Transverse colon (tissue), 4 donors: ENCODE measurements at regions not wholly inside any gene's neighbourhood (a gene's known extent, or its start where the extent isn't known, plus 50 kb on each side); places are given as distances from the start of the nearest gene placed in this dataset.

Source experiments
- DNase-seq: peaks from one replicate; pipeline ENCODE4 v3.0.0-alpha.2; 2019
- H3K27ac ChIP-seq, 4 donors: fragments of 200-600 bp; sonication (generic); 2 replicates each; pipeline ENCODE4 v1.5.1; 2016 to 2018; ENCODE audit warnings: inconsistent platforms in 4 of 4
- H3K27me3 ChIP-seq: fragments of 200-600 bp; sonication (generic); 2 replicates; pipeline ENCODE4 v1.5.1; 2017; ENCODE audit warnings: inconsistent platforms
- H3K36me3 ChIP-seq, 4 donors: fragments of 200-600 bp; sonication (generic); 2 replicates each; pipeline ENCODE4 v1.5.1; 2017 to 2019; ENCODE audit warnings: inconsistent platforms in 4 of 4
- H3K4me1 ChIP-seq, 4 donors: fragments of 200-600 bp; sonication (generic); 2 replicates each; pipeline ENCODE4 v1.5.1; 2017 to 2020; ENCODE audit warnings: inconsistent platforms in 4 of 4
- H3K4me3 ChIP-seq, 4 donors: fragments of 200-600 bp; sonication (generic); 1 replicate in 1 of 4; 2 replicates in 3 of 4; pipeline versions ENCODE4 v1.5.1 to v1.6.1; 2017 to 2019; ENCODE audit warnings: inconsistent platforms in 4 of 4
- H3K9me3 ChIP-seq, 2 donors: fragments of 200-600 bp; sonication (generic); 2 replicates each; pipeline ENCODE4 v1.5.1; 2017 to 2019; ENCODE audit warnings: inconsistent platforms in 2 of 2
- CTCF ChIP-seq, 5 experiments: fragments of 200-600 bp in 3 of 5; fragments of 450-650 bp in 2 of 5; sonication (generic) in 3 of 5; IDR thresholded peaks; 1 replicate in 2 of 5; 2 replicates in 3 of 5; pipeline ENCODE4 v1.5.1; 2016 to 2017; ENCODE audit warnings: antibody characterized with exemption in 5 of 5, inconsistent platforms in 3 of 5, mild to moderate bottlenecking in 2 of 5, moderate library complexity in 1 of 5
- EP300 ChIP-seq: sonication (generic); formaldehyde crosslinking; IDR thresholded peaks from one replicate; pipeline ENCODE4 v1.6.1; 2017; ENCODE audit warnings: antibody characterized with exemption, low read depth
- POLR2A ChIP-seq: fragments of 450-650 bp; IDR thresholded peaks from one replicate; pipeline ENCODE4 v1.6.1; 2016; ENCODE audit warnings: antibody characterized with exemption, mild to moderate bottlenecking, moderate library complexity
- POLR2AphosphoS5 ChIP-seq, 3 donors: sonication (generic); formaldehyde crosslinking; IDR thresholded peaks; one replicate each; pipeline ENCODE4 v1.6.1; 2016; ENCODE audit warnings: antibody characterized with exemption in 3 of 3
- whole genome bisulfite sequencing, 2 donors: methylation state at CpG; one replicate each; pipeline ENCODE4 v1.1.5; 2018; ENCODE audit warnings: low coverage in 1 of 2; 5-methylcytosine and 5-hydroxymethylcytosine counted together
- in situ Hi-C, 4 donors: fragments of 200-750 bp; cut with MboI; loops; one replicate each; pipeline versions ENCODE4 v1.15.0 to v1.15.1; 2017; ENCODE audit warnings: low sequenced_read_pairs in 3 of 4, low pct_ligation_motif_present in 1 of 4, low pct_unique_long_range_greater_than_20kb in 1 of 4
- intact Hi-C: fragments of 100-400 bp; cut with DNase I; formaldehyde crosslinking; loops from one replicate; pipeline ENCODE4 v1.15.1; 2023; ENCODE audit warnings: low total_unique reads

DNA sequence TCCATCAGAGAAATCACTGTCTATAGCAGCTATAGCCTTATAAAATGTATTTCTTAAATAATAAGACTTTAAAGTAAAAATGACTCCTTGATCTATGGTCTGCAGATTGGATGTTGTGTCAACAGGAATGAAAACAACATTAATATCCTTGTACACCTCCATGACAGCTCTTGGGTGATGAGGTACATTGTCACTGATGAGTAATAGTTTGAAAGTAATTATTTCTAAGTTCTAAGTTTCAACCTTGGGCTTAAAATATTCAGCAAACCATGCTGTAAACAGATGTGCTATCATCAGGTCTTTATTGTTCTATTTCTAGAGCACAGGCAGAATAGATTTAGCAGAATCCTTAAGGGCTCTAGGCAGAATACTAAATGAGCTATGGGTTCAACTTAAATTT is 568.2 kb upstream of the BCHE start:
- H3K4me3 ChIP-seq, result no peak overlapping the region
- intact Hi-C loops, result no loop called here
- DNase-seq, result no peak
- in situ Hi-C loops, result no loop called here
- H3K27me3 ChIP-seq, result no peaks in the 10 kb centered on the region
- H3K27ac ChIP-seq, result no peak overlapping the region
- H3K9me3 ChIP-seq, result no peaks in the 10 kb centered on the region
- no peaks in the 10 kb centered on the region for H3K36me3 ChIP-seq
- TF ChIP-seq CTCF (IDR thresholded peaks at IDR 0.05) (no peak), POLR2AphosphoS5 (IDR thresholded peaks at IDR 0.05) (no peak), EP300 (no peak)
- no peaks in the 10 kb centered on the region for H3K4me1 ChIP-seq

DNA sequence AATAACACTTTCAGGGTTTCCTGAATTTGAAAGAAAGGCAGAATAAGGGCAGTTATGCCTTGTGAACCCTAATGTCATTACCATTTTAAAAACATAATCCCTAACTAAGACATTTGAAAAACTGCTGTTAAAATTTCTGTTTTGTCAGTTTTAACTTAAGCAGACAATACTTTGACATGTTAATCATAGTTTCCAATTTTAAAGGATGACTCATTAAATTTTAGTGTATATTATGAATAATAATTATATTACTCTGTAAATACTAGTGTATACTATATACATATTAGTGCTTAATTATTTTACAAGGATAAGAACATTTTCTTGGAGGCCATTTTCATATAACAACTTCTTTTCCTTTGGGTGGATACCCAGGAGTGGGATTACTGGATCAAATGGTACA is 553.1 kb upstream of the BCHE start:
- in situ Hi-C loops, result no loop called here

GRCh38 chr3:166388321-166388720 is 551.1 kb upstream of the BCHE start:
- in situ Hi-C loops (no loop called here), intact Hi-C loops (no loop called here)
- H3K27ac ChIP-seq, result no peak overlapping the region

More for the DNA sequence above, 553.1 kb upstream of the BCHE start:
- Histone ChIP-seq H3K4me3 (no peak overlapping the region), H3K9me3 (no peaks in the 10 kb centered on the region), H3K36me3 (no peaks in the 10 kb centered on the region), H3K27ac (no peak overlapping the region), H3K27me3 (no peaks in the 10 kb centered on the region), H3K4me1 (no peaks in the 10 kb centered on the region)
- intact Hi-C loops, result no loop called here
- DNase-seq, result no peak
- TF ChIP-seq POLR2A (no peak), EP300 (no peak), POLR2AphosphoS5 (IDR thresholded peaks at IDR 0.05) (no peak)

GRCh38 chr3:166372571-166373106 is 535.4 kb upstream of the BCHE start:
- in situ Hi-C loops, result no loop called here

More at GRCh38 chr3:166388321-166388720, 551.1 kb upstream of the BCHE start:
- Histone ChIP-seq H3K4me3 (no peak overlapping the region), H3K9me3 (no peaks in the 10 kb centered on the region), H3K27me3 (no peaks in the 10 kb centered on the region), H3K36me3 (no peaks in the 10 kb centered on the region), H3K4me1 (no peaks in the 10 kb centered on the region)
- TF ChIP-seq EP300, result no peak
- TF ChIP-seq POLR2A, result no peak
- TF ChIP-seq CTCF (IDR thresholded peaks at IDR 0.05), result no peak
- TF ChIP-seq POLR2AphosphoS5 (IDR thresholded peaks at IDR 0.05), result no peak
- DNase-seq, result no peak
- WGBS, 2 donors, result 80 to 87% methylated on average over 2 of the region's 2 CpGs

More at GRCh38 chr3:166372571-166373106, 535.4 kb upstream of the BCHE start:
- no peaks in the 10 kb centered on the region for H3K4me1 ChIP-seq
- WGBS, 2 donors, result 52 to 65% methylated on average over 1 of the region's 1 CpG
- TF ChIP-seq CTCF (IDR thresholded peaks at IDR 0.05), result no peak
- no peak for TF ChIP-seq EP300
- TF ChIP-seq POLR2A, result no peak
- no peak for TF ChIP-seq POLR2AphosphoS5 (IDR thresholded peaks at IDR 0.05)
- H3K27me3 ChIP-seq, result no peaks in the 10 kb centered on the region
- no peaks in the 10 kb centered on the region for H3K36me3 ChIP-seq
- intact Hi-C loops, result no loop called here
- no peaks in the 10 kb centered on the region for H3K9me3 ChIP-seq
- no peak overlapping the region for H3K27ac ChIP-seq
- DNase-seq, result no peak
- no peak overlapping the region for H3K4me3 ChIP-seq
